ENCODE measurements at regions not wholly inside any gene's neighbourhood (a gene's known extent, or its start where the extent isn't known, plus 50 kb on each side); places are given as distances from the start of the nearest gene placed in this dataset.

DNA sequence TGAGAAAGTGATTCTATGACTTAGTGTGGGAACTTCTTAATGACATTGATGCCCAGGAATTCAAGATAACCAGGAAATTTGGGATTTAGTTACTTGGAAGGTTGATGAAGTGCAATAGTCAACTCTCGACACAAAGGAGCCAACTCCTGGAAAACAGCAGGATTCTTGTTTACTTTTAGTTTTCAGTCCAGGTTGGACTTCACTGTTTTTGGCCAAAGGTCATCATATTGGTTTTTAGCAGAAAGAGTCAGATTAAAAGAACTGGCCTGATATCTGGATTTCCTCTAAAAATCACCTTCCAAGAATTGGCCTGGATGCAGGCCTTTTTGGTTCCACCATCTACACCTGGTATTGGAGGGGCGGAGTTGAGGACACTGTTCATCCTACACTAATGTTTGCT is 60.1 kb upstream of the SALL1 start:
- H3K9me3 ChIP-seq (ENCODE audit: control insufficient read depth, insufficient read depth, low read length): no peaks in the 10 kb centered on the region
- H3K36me3 ChIP-seq (ENCODE audit: control insufficient read depth, insufficient read depth, low read length): no peaks in the 10 kb centered on the region
- H3K27ac ChIP-seq (ENCODE audit: low read depth, low read length): no peak overlapping the region
- H3K4me1 ChIP-seq (ENCODE audit: control insufficient read depth, insufficient read depth, low read length): no peaks in the 10 kb centered on the region; the same call in 1 of the 2 replicates
- H3K27me3 ChIP-seq (ENCODE audit: control insufficient read depth, insufficient read depth, low read length): no peaks in the 10 kb centered on the region
- no peak overlapping the region for H3K9ac ChIP-seq (ENCODE audit: low read depth, low read length)
- H3K4me3 ChIP-seq (ENCODE audit: low read depth, low read length): no peak overlapping the region

DNA sequence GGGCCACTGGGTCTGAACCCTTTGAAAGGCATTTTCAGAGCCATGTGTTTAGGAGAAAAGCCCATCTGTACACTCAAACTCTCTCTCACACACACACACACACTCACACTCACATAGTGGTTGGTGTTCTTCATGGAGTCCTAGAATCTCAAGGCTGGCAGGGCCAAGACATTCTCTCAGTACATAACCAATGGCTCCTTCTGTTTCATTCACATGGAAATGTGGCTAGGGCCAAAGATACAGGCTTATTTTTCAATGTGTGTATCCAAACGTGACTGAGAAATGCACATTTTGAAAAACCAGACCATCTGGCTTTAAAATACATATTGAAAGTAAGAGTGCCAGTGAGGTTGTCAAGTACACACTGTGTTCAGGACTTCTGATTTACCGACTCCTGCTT is 59.0 kb upstream of the SALL1 start:
- Histone ChIP-seq H3K36me3 (ENCODE audit: control insufficient read depth, insufficient read depth, low read length) (no peaks in the 10 kb centered on the region), H3K4me1 (ENCODE audit: control insufficient read depth, insufficient read depth, low read length) (no peaks in the 10 kb centered on the region; the same call in 1 of the 2 replicates), H3K9me3 (ENCODE audit: control insufficient read depth, insufficient read depth, low read length) (no peaks in the 10 kb centered on the region), H3K9ac (ENCODE audit: low read depth, low read length) (no peak overlapping the region), H3K4me3 (ENCODE audit: low read depth, low read length) (no peak overlapping the region), H3K27me3 (ENCODE audit: control insufficient read depth, insufficient read depth, low read length) (no peaks in the 10 kb centered on the region), H3K27ac (ENCODE audit: low read depth, low read length) (no peak overlapping the region)

DNA sequence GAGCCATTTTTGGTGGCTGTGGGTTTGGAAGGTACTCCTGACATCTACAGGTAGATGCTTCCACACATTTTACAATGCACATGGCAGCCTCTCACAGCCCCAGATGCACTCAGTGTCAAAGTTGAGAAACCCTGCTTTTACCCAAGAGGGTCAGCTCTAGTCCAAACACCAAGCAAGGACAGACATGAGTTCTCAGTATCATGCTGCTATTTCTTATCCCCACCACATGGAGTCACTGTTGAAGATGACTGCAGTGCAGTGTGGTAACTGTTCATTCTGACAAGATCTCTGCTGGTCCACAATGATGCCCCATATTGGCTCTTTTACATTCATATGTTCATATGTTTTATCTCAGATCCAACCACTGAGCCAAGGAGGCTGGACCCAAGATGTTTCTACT is 50.5 kb upstream of the SALL1 start:
- no peak overlapping the region for H3K27ac ChIP-seq (ENCODE audit: low read depth, low read length)
- no peak overlapping the region for H3K9ac ChIP-seq (ENCODE audit: low read depth, low read length)
- H3K36me3 ChIP-seq (ENCODE audit: control insufficient read depth, insufficient read depth, low read length): no peaks in the 10 kb centered on the region
- no peaks in the 10 kb centered on the region for H3K27me3 ChIP-seq (ENCODE audit: control insufficient read depth, insufficient read depth, low read length)
- H3K4me1 ChIP-seq (ENCODE audit: control insufficient read depth, insufficient read depth, low read length): no peaks in the 10 kb centered on the region
- H3K9me3 ChIP-seq (ENCODE audit: control insufficient read depth, insufficient read depth, low read length): peaks cover 6% of the 10 kb centered on the region
- no peak overlapping the region for H3K4me3 ChIP-seq (ENCODE audit: low read depth, low read length)

Data from HUES48 (cell line).